ENCODE measurements at regions not wholly inside any gene's neighbourhood (a gene's known extent, or its start where the extent isn't known, plus 50 kb on each side); places are given as distances from the start of the nearest gene placed in this dataset.

DNA sequence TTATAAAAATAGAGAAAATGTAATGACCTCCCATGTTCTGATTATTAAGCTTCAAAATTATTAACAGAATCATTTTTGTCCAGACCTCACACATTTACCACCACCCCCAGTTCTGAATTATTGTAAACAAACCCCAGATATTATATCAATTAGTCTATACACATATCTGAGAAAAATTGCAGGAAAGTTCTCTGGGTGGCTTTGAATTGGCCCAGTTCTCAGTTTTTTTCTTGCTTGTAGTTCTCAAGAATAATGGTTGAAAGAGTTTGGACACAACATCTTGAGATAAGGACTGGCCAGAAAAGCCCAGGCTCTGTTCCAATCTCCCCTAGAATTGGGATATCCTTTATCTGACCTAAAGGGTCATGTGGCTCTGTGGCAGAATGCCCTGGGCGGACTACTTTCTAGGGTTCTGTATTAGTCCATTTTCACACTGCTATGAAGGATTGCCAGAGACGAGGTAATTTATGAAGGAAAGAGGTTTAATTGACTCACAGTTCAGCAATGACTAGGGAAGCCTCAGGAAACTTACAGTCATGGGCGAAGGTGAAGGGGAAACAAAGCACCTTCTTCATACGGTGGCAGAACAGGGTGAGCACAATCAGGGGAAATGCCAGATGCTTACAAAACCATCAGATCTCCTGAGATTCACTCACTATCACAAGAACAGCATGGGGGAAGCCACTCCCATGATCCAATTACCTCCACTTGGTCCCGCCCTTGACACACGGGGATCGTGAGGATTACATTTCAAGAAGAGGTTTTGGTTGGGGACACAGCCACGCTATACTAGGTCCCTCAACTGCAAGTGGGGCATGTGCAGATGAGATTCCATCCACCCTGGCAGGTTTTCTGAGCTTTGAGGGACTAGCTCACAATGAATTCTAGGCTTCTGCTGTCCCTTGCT is 1504.6 kb upstream of the FLRT2 start:
- TF ChIP-seq, protein P1, sequence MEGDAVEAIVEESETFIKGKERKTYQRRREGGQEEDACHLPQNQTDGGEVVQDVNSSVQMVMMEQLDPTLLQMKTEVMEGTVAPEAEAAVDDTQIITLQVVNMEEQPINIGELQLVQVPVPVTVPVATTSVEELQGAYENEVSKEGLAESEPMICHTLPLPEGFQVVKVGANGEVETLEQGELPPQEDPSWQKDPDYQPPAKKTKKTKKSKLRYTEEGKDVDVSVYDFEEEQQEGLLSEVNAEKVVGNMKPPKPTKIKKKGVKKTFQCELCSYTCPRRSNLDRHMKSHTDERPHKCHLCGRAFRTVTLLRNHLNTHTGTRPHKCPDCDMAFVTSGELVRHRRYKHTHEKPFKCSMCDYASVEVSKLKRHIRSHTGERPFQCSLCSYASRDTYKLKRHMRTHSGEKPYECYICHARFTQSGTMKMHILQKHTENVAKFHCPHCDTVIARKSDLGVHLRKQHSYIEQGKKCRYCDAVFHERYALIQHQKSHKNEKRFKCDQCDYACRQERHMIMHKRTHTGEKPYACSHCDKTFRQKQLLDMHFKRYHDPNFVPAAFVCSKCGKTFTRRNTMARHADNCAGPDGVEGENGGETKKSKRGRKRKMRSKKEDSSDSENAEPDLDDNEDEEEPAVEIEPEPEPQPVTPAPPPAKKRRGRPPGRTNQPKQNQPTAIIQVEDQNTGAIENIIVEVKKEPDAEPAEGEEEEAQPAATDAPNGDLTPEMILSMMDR (IDR thresholded peaks at IDR 0.05; ENCODE audit: borderline replicate concordance, extremely low read depth, low read length, poor library complexity, severe bottlenecking): no peak
- no peak for TF ChIP-seq EZH2 (IDR thresholded peaks at IDR 0.05; ENCODE audit: borderline replicate concordance, low read depth, low read length, severe bottlenecking)

All from DND-41 (cell line).